ENCODE measurements at regions not wholly inside any gene's neighbourhood (a gene's known extent, or its start where the extent isn't known, plus 50 kb on each side); places are given as distances from the start of the nearest gene placed in this dataset.
"Not testable (repeated sequence)": the region's sequence is repeated elsewhere in the genome, so short reads cannot be mapped to it uniquely, and the experiment has no call there.

- DNase-seq (ENCODE audit: low spot score) = no peak
Observed at GRCh38 chr20:50360921-50361320, 149.3 kb upstream of the PTPN1 start.

DNA sequence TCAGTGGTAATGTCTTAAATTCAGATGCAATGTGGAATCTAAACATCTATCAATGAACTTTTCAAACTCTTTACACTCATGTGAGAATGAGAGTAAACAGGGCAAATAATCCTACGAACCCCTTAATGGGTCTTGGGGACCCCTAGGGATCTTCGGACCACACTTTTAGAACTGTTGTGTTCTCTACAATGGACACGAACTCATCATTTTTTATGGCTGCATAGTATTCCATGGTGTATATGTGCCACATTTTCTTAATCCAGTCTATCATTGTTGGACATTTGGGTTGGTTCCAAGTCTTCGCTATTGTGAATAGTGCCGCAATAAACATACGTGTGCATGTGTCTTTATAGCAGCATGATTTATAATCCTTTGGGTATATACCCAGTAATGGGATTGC lies 148.0 kb upstream of the PTPN1 start:
- DNase-seq (ENCODE audit: low spot score) = not testable (repeated sequence)

GRCh38 chr20:50363027-50363426 lies 147.2 kb upstream of the PTPN1 start:
- no peak for DNase-seq (ENCODE audit: low spot score)

DNA sequence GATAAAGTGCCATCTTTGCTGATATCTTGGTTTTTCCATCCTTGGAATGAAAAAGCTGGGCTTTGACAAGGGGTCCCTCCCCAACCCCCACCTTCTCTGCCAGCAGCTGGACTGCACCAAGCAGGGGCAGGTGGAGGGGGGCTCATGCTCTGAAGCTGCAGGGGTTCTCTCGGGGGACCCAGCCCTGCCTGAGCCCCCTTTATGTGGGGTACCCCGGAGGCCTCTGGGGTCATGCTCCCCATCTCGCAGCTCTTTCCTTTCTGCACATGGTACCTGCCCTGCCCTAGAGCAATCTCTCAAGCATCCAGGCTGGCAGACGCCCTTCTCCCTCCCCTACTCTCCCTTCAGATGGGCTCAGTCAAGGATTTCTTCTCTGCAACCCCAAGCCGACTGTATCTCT lies 146.7 kb upstream of the PTPN1 start:
- DNase-seq (ENCODE audit: low spot score) = no peak

- no peak for DNase-seq (ENCODE audit: low spot score)
Observed at GRCh38 chr20:50364542-50364941, 145.6 kb upstream of the PTPN1 start.

GRCh38 chr20:50366270-50367103 lies 143.7 kb upstream of the PTPN1 start:
- DNase-seq (ENCODE audit: low spot score) = no peak

DNA sequence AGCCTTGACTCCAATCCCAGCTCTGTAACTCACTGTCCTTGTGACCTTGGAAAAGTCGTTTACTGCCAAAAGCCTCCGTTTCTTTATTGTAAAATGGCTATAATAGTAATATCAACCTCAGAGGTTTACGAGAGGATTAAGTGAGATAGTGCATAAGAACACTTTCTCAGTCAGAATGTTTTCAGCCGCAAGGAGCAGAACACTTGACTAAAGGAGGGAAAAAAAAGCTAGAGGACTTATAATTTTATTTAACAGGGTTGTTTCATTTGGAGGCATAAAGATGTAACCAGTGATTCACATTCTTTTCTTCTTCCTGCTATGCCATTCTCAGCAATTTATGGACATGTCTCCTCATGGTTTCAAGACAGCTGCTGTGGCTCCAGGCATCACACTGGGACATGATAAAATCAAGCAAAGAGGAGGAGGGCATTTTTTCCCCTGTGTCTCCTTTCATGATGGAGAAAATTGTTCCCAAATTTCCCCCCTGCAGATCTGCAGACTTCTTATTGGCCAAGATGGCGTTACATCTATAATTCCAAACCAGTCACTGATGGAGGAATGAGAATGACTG lies 143.0 kb upstream of the PTPN1 start:
- no peak for DNase-seq (ENCODE audit: low spot score)

- DNase-seq (ENCODE audit: low spot score) = no peak
Observed at GRCh38 chr20:50367739-50368375, 142.3 kb upstream of the PTPN1 start.

- DNase-seq (ENCODE audit: low spot score) = no peak
Observed at GRCh38 chr20:50368386-50368785, 141.8 kb upstream of the PTPN1 start.

DNA sequence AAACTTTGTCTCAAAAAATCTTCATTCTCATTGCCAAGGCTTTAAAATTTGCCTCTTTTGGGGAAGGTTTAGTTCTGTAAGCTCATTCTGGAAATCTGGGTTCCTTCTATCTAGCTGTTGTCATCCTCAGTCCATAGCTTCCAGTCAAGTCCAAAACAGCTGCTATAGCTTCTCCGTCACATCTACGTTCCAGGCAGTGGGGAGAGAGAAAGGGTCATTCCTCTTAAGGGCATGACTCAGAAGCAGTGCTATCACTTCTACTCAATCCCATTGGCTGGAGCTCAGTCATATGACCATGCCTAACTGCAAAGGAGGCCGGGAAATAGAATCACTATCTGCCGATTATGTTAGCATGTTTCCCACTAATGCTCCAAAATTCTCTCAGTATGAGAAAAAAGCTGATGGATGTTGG lies 141.4 kb upstream of the PTPN1 start:
- no peak for DNase-seq (ENCODE audit: low spot score)

- no peak for DNase-seq (ENCODE audit: low spot score)
Observed at GRCh38 chr20:50369225-50370035, 140.8 kb upstream of the PTPN1 start.

DNA sequence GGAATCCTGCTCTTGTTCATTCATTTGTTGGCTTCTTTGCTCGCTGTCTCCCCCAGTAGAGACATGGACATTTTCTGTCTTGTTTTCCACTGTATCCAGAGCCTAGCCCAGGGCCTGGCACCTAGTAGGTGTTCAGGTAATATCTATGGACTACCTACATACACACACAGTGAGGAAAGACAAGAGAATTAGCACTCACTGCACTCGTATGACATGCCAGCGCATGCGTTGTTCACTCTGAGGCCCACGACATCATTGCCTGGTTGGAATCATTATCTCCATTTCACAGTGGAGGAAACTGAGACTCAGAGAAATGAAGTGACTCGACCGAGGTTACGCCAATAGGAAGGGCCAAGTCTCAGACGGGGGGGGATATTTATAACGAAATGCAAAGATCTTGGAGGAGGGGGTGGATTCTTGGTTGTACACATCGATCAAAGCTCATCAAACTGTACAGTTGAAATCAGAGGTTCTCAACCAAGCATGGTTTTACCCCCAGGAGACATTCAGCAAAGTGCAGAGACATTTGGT lies 140.1 kb upstream of the PTPN1 start:
- DNase-seq (ENCODE audit: low spot score) = no peak

DNA sequence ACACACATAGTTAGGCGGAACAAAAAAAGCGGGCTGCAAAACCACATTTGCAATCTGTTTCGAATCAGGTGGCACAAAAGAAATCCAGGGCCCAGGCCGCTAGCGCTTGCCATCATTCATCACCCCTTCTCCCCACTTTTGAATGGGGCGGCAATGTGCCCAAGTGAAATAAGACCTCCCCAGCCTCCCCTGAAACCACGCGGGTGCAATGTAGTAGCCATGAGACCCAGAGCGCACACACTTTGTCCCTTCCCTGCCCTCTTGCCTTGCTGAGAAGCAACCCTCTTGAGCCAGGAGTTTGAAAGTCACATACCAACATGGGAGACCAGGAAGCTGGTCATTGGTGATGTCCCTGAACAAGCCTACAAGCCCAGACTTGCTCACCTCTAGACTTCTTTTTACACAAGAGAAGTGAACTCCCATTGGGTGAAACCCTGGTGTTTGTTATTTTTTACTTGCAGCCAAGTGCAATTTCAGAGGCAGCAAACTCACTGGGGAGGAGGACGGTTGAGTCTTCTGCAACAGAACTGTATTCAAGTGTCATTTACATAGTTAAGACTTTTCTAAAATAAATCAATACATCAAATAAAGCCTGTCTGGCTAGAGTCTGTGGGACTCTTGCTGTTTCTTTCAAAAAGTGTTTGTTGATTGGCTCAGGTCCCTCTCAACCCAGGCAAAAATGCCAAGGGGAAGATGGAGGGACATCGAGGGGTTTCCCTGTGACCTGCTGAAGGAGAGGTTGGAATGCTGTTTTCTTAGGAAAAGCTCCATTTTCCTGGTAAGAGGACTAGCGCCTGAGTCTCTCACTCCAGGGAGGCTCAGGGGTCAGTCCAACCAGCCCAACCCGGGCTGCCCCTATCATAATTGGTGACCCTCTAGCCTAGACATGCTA lies 138.1 kb upstream of the PTPN1 start:
- no peak for DNase-seq (ENCODE audit: low spot score)

GRCh38 chr20:50372770-50373088 lies 137.5 kb upstream of the PTPN1 start:
- DNase-seq (ENCODE audit: low spot score) = no peak

GRCh38 chr20:50373674-50374286 lies 136.4 kb upstream of the PTPN1 start:
- no peak for DNase-seq (ENCODE audit: low spot score)

GRCh38 chr20:50374541-50375078 lies 135.6 kb upstream of the PTPN1 start:
- no peak for DNase-seq (ENCODE audit: low spot score)

DNA sequence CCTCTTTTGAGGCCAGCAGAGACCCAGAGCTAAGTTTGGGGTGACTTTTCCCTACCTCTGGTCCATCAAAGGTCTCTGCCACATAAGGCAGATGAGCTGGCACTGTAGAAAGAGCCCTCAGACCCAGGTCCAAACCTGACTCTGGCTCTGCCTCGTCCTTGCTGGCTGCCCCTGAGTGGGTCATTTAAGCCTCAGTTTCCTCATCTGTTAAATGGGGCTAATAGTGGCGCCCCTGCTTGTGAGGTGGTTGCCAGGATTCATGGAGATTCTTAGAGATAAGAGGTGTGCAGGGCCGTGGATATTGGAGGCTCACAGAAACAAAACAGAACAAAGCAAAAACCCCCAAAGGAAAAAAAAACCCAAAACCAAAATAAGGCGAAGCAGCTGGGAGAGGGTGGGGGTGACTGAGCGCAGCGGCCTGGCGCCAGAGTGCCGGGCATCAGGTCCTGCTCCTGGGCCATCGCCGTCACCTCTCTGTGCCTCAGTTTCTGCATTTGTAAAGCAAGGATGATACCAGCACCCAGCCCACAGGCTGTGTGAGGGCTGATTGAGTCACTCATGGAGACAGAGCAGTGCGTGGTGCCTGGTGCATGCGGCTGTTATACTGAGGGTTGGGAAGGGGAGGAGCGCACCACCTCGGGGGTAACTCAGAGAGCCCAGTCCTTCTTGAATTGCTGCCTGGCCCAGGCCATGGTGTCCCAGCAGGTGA lies 133.8 kb upstream of the PTPN1 start:
- no peak for DNase-seq (ENCODE audit: low spot score)

DNA sequence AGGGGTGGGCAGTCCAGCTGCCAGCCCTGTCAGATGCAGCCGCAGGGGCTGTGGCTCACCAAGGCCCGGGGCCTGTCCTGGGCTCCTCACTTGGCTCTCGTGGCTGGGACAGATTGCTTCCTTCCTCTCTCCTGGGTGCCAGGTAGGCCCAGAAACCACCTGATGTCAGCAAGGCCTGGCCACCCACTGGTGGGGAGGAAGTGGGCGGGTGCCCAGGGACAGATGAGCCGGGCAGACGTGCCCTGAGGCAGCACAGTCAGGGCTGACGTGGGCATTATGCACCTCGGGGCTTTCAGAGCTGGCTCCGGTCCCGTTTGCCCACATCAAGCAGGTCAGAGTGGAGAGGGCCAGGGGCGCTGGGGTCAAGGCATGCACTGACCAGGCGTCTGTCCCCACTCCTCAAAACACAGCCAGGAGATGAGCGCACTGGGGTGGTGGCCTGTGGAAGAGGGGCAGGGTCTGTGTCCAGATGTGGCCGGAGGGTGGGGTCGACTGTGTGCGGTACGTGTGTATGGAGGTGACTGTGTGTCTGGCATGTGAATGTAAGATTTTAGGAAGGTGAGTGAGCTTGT lies 133.2 kb upstream of the PTPN1 start:
- no peak for DNase-seq (ENCODE audit: low spot score)

GRCh38 chr20:50378170-50379000 lies 131.8 kb upstream of the PTPN1 start:
- no peak for DNase-seq (ENCODE audit: low spot score)

Measured in germinal center (tissue), 1 donor.